HL-60/S4 treated with retinoic acid at 250 ng/mL for 4 days and 3 days (cell line): ENCODE measurements at regions not wholly inside any gene's neighbourhood (a gene's known extent, or its start where the extent isn't known, plus 50 kb on each side); places are given as distances from the start of the nearest gene placed in this dataset.

Experiments
- in situ Hi-C: fragments of 300-500 bp; cut with MboI; formaldehyde crosslinking; loops from 2 replicates; pipeline ENCODE4 v1.7.0; 2022; ENCODE audit warnings: low sequenced_read_pairs

DNA sequence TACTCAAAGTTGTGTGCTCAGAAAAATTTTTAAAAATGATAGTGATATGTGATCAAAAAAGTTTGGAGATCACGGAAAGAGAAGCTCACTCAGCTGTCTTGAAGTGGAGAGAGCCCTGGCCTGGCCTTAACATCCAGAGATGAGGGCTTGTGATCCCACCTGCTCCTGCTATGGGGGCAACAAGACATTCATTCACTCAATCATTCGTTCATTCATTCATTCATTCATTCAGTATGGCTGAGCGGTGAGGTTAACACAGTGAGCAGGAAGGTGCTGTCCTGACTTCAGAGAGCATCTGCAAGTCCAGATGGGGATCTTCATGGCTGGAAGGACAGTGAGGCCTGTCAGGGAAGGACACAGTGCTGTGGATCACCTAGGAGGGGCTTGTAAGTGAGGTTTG, 112.3 kb downstream of the SLC25A47 start:
- in situ Hi-C loops, result no loop called here

DNA sequence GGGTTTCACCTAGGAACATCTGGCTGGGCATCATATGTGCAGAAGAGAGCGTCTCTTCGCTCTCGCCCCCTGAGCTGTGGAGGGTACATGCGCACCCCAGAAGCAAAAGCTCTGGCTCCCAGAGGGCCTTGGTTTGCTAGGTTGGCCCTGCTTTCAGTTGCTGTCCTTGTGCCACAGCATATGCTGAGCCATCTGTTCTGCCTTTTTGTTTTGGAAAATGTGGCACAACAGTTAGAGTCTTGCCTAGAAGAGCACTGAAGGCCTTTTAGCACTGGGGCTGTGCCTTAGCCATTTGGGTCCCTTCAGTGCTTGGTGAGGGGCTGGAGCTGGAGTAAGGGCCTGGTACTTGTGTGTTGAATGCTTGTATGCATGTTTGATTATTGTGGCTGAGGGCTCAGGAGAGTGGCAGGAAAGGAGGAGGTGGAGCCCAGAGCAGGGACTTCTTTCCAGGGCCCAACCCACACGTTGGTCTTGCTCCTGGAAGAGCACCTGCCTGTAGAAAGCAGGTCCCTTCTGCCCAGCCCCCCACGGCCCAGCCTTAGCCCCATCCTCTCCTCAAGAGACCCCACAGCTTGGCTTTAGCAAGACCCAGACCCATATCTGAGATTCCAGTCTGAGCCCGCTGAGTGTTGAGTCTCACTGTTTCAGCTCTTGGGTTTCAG, 113.7 kb downstream of the SLC25A47 start:
- in situ Hi-C loops, result no loop called here

DNA sequence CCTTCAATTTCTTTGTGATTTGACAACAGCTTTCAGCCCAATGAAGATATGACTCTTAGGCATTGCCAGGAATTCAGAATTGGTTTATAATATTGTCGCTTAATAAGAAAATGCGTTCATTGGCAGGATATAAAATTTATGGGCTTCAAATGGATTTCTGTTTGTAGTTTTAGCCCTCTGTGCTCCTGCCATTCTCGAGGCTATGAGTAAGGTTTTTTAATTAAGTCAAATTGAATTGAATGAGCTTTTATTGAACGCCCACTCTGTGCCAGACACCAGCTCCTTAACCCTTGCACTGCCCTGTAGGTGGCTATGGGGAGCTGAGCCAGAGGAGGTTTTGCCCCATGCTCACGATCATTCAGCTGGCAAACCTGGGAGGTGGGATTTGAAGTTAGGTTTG, 115.1 kb downstream of the SLC25A47 start:
- in situ Hi-C loops, result no loop called here

DNA sequence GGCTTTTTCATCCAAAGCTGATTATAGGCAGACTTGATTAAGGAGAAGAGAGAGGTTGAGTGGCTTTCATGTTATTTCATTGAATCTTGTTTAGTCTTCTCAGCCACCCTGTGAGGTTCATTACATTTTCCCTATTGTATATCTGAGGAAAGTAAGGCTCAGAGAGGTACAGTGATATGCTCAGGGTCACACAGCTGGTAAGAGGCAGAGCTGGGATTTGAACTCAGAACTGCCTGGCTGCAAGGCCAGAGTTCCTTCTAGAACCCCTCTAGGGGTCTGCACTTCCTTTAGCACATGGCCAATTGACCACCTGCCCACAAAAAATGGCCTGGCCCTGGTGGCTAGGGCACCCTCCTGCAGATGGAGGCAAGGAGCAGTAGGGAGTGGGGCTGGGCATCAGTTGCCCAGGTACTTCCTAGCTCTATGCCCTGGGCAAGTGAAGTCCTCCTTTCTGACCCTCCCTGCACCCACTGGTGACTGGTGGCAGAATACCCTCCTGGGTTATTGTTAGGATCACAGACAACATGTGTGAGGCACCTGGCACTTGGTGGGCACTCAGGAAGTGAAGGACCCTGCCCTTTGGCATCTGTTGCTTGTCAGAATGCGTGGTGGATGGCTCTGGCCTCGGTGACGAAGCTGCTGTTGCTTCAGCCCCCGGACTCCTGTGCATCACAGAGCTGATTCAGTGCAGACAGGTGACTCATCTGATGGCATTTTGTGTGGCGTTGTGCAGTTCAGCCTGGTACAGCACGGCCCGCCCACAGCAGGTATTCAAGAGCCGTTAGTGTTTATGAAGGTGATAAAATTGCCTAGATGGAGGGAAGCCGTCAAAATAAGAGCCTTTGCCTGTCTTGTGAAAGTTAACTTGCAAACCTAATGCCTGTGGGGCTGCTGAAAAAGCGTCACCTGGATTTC, 115.8 kb downstream of the SLC25A47 start:
- in situ Hi-C loops, result no loop called here

DNA sequence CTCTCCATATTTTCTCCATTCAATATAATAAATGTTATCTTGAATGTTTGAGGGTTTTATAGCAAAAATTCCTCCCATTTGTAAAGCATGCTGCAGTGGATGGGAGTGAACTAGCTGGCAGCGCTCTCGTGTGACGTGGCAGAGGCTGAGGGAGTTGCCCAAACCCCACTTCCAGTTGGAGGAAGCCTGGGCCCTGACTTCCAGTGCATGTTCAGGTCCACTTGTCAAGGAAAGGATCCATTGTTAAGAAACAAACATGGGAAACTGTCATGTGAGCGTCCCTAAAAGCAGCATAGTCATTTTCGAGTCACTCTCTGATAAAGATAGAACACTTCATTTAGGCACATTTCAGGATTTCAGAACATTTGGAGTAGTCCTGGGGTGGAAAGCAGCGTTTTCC, 116.6 kb downstream of the SLC25A47 start:
- in situ Hi-C loops, result no loop called here

DNA sequence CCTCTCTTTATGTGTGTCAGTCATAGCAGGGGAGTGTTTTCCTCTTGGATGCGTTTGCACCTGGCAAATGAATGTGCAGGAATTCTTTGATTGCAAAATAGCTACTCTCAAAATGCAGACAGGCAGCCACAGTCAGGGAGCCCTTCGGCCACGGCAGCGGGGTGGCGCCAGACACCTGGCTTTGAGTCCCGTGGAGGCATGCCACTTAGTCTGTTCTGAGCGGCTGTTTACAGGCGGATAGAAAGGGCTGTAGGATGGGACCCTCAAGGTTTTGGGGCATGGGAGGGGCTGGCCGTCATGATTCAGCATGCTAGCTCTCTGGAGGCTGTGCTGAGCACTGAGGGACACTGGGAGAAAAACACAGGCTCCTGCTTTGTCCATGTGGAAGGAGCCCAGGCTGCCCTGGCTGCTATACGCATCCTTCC, 117.1 kb downstream of the SLC25A47 start:
- in situ Hi-C loops, result no loop called here

DNA sequence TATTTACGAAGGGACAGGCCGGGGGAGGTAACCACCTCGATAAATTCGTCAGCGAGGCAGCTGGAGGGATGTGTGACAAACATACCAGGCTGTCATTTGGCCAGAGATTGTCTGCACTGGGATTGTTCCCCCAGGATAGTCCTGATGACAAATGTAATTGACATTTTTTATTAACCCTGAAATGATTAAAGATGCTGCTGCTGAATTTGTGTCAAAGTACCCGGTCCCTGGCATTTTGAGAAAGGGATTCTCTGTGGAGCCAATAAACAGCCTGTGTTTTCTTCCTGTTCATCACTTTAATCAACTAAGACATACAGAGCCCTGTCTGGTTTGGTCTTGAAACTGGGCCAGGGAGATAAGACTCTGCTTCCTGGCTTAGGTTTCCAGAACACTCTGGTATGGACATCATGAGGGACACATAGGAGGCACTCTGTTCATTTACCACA, 117.6 kb downstream of the SLC25A47 start:
- in situ Hi-C loops, result no loop called here

DNA sequence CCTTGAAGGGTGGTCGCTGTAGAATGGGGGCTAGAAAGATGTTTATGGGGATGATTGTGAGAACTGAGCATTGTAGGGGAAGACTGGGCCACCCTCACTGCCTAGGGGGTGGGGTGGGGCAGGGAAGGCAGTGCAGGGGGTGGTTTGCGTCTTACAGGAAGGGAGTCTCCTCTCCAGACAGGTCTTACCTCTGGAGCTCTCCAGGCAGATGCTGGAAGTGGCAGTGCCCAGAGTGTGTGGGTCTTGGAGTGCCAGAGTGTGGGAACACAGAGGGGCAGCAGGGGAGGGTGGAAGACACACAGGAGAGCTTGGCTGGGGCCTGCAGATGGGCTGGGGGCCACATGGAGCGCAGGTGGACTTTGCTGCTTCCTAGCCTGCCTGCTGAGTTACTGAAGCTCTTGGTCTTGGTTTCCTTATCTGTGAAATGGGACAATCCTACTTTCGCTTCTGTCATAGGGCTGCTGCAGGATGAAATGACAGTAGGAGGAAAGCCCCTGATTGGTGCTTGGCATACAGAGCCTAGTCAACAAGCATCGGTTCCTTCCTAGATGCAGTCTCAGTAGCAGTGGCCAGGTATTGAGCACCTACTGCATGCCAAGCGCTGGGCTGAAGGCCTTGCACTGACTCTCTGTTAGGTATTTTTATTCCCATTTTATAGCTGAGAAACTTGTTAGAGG, 118.3 kb downstream of the SLC25A47 start:
- in situ Hi-C loops, result no loop called here

DNA sequence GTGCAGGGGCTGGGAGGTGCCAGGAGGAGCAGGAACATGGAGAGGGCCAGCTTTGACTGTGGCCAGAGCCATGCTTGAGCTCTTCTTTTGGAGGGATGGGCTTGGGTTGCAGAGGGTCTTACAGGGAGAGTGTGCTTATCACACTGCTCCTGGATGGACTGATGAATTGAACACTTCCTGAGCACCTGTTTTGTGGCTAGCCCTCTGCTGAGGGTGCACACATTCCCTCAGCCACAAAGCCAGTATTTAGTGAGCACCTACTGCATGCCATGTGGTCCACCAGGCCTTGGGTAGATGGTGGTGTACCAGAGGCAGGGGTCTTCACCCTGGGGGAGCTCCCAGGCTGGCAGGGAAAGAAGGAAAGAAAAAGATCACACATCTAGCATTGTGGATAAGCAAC, 118.9 kb downstream of the SLC25A47 start:
- in situ Hi-C loops, result no loop called here

DNA sequence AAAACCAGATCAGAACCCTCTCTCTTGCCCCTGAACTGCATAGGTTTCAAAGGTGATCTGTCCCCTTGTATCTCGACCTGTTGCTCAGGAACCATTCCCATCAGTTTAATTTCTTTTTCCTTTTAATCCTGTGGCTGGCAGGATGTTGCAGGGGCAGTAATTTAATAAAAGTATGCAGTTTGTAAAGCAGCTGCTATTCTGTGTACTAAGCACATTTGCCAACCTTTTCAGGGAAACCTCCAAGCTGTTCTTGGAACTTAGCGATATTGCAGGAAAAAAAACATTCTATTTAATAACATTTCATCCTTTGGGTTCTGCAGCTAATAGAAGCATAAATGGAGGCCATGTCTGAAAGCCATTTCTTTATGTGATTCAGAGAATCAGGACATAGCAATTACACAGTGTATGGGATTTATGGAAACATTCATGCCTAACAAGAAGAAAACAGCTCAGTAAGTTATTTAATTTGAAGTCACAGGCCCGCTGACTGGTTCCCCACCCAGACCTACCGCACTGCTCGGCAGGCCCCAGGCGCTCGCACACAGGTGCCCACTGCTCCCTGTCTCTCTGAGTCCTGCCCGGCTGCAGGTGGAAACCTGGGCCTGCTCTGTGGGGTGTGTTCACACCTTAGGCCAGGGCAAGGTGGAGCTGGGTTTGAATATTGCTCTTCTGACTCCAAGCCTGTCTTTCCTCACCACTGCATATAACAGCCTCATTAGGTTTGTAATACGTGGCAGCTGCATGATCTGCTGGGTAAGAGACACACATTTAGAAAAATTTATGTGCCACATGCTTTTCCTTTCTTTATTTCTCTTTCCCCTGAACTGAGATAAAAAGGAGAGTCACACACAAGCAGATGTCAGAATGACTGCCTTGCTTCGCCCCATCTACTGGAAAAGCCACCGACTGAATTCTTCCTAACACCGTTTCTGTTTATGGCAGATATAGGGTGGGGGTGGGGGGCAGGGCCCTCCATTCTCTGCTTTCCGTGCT, 119.7 kb downstream of the SLC25A47 start:
- in situ Hi-C loops, result no loop called here

DNA sequence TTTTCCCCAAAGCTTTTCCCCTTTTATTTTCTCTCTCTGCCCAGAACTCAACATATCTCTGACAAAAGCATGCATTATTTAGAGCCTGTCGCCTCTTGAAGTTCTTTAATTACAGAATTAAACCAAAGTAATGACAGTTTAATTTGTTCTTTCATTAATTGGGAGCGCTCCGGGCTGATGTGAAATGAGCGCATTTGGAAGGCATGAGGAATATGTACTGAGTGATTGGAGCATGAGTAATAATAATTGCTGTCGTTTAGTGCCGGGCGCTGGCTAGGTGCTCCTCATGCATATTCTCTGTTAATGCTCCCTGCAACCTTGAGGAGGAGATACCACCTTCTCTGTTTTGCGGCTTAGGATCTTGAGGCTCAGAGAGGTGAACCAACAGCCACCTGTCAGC, 120.5 kb downstream of the SLC25A47 start:
- in situ Hi-C loops, result no loop called here

DNA sequence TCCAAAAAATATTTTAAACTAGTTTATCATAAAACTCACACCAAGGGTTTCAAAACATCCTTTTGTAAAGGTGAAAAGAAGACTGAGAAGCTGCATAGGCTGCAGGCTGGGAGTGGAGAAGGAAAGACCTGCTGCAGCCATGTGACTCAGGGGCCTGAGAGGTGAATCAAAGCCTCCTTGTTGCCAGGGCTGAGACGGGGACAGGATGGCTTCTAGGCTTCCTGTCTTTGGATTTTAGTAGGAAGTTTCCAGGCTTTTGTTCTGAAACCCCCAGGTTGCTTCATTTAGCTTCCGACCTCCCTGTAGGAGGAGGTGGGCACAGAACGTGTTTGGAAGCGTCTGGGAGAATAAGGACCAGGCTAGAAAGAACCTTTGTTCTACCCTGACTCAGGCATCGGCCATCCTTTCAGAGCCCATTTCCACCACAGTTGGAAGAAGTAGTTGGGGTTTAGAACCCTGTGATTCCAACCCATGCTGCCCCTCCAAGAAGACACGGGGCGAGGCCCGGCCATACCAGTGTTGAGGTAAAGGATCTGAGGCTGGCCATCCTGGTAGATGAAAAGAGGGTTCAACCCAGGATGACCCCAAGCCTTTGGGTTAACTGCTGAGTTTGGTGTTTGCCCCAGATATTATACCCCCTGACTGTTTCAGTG, 122.4 kb downstream of the SLC25A47 start:
- in situ Hi-C loops, result no loop called here

DNA sequence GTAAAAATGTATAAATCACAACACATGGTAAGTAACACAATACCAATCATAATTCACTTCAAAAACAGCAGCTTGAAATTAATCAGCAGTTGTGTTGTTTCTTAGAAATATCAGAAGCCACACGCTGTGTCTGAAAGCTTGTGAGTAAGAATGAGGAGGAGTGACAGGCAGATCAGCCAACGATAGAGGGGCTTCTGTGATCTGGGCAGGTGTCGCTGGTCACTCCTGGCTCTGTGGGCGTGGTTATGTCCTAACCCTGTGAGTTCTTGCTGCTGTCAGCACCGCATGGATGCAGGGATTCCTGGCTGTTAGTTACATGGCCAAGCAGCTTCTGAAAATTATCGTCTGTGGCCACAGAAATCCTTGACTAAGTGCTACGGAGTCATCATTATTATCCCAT, 123.4 kb downstream of the SLC25A47 start:
- in situ Hi-C loops, result no loop called here

DNA sequence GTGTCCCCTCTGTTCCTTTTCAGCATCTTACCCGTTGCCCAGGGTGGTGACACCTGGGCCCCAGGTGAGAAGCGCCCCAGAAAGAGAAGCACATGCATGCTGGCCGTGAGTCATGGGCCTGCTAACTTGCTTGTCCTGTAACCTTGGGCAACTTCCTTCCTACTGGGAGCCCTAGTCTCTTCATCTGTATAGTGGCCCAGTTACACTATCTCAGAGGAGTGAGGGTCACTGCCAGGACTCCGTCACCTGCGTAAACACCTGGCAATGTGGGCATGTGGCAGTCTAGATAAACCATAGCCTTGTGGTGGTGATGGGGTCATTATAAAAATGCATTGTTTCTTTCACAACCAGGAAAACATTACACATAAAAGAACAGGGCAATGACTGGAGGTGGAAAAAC, 125.2 kb downstream of the SLC25A47 start:
- in situ Hi-C loops, result no loop called here

DNA sequence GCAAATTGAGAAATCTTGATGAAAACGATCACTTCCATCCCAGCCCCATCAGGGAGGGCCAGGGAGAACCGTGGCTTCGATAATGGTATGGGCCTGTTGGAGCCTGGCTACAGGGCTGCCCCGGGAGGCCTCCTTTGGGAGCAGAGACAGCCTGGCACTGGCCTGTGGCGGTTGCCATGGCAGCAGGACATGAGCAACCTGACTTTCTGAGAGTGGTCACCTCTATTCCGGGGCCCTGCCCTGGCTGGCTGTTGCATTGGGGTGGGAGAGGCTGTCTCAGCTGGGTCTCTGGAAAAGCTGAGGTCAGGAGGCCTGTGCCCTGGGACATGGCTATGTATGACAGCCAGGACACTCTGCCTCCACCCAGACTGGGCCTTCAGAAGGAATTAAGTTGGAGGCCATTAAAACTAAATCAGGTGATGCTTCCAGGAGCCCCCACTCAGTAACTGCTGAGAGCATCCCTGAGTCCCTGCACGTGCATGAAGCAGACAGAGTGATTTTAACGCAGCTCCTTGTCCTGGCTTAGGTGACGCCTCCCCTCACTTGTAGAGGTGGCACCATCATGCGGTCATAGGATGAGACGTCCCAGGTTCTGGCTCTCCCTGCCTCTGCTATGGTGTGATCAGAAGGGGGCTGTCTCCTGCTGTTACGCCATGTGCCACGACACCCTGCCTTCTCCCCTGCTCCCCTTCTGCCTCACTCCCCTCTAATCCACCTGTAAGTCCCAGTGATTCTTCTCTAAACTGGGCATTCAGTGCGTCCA, 126.3 kb downstream of the SLC25A47 start:
- in situ Hi-C loops, result no loop called here

DNA sequence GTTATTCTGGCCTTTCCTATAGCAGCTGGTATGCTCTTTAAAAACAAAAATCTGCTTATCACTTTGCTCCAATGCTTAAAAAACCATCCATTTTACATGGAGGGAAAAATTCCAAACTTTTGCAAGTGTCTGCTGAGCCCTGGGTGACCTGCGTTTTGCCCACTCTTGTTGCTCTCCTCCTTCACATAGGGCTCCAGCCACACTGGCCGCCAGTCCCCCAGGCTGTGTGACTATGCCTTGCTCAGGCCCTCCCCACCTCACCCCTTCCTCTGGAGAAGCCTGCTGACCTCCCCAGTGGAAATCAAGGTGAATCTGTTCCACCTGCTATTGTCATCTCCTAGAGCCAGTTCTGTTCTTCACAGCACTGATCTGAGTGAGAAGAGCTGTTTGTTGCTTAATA, 126.9 kb downstream of the SLC25A47 start:
- in situ Hi-C loops, result no loop called here

DNA sequence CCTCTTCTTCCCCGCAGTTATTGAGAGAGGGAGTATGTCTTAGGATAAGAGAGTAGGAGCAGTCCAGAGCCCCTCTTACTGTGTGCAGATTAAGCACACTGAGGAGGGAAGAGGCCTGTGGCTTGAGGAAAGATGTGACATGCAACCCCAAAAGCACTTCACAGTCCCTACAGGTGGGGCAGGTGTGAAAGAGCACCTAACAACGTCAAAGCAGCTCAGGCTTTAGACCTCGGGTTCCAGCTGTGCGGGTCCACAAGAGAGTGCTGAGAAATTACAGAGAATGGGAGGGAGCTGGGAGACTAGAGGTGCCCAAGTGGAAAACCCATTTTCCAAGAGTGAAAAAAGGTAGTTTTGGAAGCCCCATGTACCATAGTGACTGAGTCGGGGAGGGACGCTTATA, 127.6 kb downstream of the SLC25A47 start:
- in situ Hi-C loops, result no loop called here

DNA sequence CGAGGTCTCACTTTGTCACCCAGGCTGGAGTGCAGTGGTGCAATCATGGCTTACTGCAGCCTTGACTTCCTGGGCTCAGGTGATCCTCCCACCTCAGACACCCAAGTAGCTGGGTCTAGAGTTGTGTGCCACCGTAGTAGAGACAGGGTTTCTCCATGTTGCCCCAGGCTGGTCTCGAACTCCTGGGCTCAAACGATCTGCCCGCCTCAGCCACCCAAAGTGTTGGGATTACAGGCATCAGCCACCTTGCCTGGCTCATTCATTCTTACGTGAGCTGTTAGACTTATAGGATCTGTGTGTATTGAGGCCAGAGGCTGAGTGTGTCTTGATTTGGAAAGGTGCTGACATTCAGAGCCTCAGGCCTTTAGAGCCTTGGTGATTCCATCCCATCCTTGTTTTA, 128.1 kb downstream of the SLC25A47 start:
- in situ Hi-C loops, result no loop called here

DNA sequence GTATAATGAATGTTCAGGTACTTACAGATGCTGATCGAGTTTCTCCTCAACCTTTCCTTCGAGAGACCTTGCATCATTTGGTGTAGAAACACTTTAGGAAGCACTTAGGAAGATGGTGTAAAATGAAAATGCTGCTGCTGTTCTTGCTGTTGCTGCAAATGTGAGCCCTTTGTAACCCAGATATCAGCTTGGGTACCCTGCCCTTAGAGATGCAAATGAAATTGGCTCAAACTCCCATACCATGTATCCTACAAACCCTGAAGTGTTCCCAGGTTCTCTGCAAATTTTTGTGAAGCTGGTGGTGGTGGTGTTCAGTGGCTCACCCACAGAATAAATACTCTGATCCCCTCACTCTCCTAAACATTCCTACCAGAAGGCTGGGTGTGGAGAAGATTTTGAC, 130.8 kb downstream of the SLC25A47 start:
- in situ Hi-C loops, result no loop called here
